ENCODE measurements at regions not wholly inside any gene's neighbourhood (a gene's known extent, or its start where the extent isn't known, plus 50 kb on each side); places are given as distances from the start of the nearest gene placed in this dataset.

DNA sequence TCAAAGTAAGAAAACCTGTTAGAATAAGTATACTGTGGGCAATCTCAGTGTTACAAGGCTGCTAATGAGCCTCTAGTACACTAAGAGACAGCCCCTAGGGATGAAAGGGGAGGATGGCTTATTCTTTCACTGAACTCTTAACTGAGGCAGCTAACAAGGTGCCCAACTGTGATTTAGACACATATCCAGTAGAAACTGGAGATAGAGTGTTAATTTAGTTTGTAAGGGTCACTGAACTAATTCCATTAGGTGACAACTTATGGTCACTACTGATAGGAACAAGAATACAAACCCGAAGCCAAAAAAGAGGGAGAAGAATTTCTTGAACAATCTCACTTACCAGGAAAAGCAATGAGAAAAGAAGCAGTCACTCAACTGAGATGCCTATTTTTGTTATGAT lies 1010.6 kb downstream of the PCDH9 start:
- Histone ChIP-seq H2BK15ac (ENCODE audit: low read depth, low read length) (no peak overlapping the region), H2AFZ (replicated peaks; ENCODE audit: low read length, poor library complexity) (no peak overlapping the region), H4K91ac (ENCODE audit: insufficient read depth, low read depth, low read length) (no peak overlapping the region), H4K8ac (ENCODE audit: low read depth in 2 of 2, low read length in 2 of 2) (no peak overlapping the region), H3K9me1 (ENCODE audit: insufficient read depth, low read length) (no peaks in the 10 kb centered on the region), H3K27me3 (ENCODE audit: control insufficient read depth, insufficient read depth, low read length) (no peaks in the 10 kb centered on the region), H2BK20ac (ENCODE audit: low read depth, low read length) (no peak overlapping the region), H3K4me3 (ENCODE audit: insufficient read depth, low read depth, low read length) (no peak overlapping the region), H3K4me2 (ENCODE audit: low read depth, low read length) (no peak overlapping the region), H3K14ac (replicated peaks; ENCODE audit: low read depth, low read length) (no peak overlapping the region), H2BK120ac (ENCODE audit: low read depth, low read length) (no peak overlapping the region), H3K4me1 (ENCODE audit: control insufficient read depth, insufficient read depth, low read length) (no peaks in the 10 kb centered on the region), H3K27ac (ENCODE audit: insufficient read depth, low read length) (no peak overlapping the region), H3K56ac (ENCODE audit: extremely low read depth, insufficient read depth, low read length) (no peak overlapping the region), H3K4ac (ENCODE audit: low read depth, low read length) (no peak overlapping the region), H3K23ac (ENCODE audit: low read depth, low read length) (no peak overlapping the region), H3K9ac (ENCODE audit: low read depth, low read length) (no peak overlapping the region), H3K79me1 (ENCODE audit: low read depth in 1 of 2, low read length in 2 of 2) (no peaks in the 10 kb centered on the region), H2AK9ac (replicated peaks; ENCODE audit: low read depth, low read length, poor library complexity) (no peak overlapping the region), H3K18ac (ENCODE audit: low read depth, low read length) (no peak overlapping the region), H2BK5ac (ENCODE audit: low read depth, low read length, poor library complexity, severe bottlenecking) (no peak overlapping the region), H3K36me3 (ENCODE audit: control insufficient read depth, insufficient read depth, low read length) (no peaks in the 10 kb centered on the region), H2AK5ac (ENCODE audit: low read depth, low read length) (no peak overlapping the region), H3K9me3 (ENCODE audit: control insufficient read depth, insufficient read depth, low read length) (no peaks in the 10 kb centered on the region), H4K5ac (ENCODE audit: low read depth, low read length) (no peak overlapping the region), H4K20me1 (ENCODE audit: insufficient read depth, low read length) (no peaks in the 10 kb centered on the region)
- no peak for TF ChIP-seq NFE2L2 (IDR thresholded peaks at IDR 0.05; ENCODE audit: low read depth, low read length)
- no peak for TF ChIP-seq POLR2A (IDR thresholded peaks at IDR 0.05; ENCODE audit: low read depth, low read length)
- TF ChIP-seq, protein P1, sequence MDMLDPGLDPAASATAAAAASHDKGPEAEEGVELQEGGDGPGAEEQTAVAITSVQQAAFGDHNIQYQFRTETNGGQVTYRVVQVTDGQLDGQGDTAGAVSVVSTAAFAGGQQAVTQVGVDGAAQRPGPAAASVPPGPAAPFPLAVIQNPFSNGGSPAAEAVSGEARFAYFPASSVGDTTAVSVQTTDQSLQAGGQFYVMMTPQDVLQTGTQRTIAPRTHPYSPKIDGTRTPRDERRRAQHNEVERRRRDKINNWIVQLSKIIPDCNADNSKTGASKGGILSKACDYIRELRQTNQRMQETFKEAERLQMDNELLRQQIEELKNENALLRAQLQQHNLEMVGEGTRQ (IDR thresholded peaks at IDR 0.05; ENCODE audit: low read depth, low read length), result no peak
- TF ChIP-seq, protein P2, sequence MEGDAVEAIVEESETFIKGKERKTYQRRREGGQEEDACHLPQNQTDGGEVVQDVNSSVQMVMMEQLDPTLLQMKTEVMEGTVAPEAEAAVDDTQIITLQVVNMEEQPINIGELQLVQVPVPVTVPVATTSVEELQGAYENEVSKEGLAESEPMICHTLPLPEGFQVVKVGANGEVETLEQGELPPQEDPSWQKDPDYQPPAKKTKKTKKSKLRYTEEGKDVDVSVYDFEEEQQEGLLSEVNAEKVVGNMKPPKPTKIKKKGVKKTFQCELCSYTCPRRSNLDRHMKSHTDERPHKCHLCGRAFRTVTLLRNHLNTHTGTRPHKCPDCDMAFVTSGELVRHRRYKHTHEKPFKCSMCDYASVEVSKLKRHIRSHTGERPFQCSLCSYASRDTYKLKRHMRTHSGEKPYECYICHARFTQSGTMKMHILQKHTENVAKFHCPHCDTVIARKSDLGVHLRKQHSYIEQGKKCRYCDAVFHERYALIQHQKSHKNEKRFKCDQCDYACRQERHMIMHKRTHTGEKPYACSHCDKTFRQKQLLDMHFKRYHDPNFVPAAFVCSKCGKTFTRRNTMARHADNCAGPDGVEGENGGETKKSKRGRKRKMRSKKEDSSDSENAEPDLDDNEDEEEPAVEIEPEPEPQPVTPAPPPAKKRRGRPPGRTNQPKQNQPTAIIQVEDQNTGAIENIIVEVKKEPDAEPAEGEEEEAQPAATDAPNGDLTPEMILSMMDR (conservative IDR thresholded peaks at IDR 0.05; ENCODE audit: low read depth, low read length), result no peak
- no peak for TF ChIP-seq MAFK (IDR thresholded peaks at IDR 0.05; ENCODE audit: low read depth, low read length)
- no peak for TF ChIP-seq BHLHE40 (IDR thresholded peaks at IDR 0.05; ENCODE audit: low read depth, low read length)
- TF ChIP-seq RAD21 (IDR thresholded peaks at IDR 0.05; ENCODE audit: low read length), result no peak
- no peak for TF ChIP-seq RFX5 (IDR thresholded peaks at IDR 0.05; ENCODE audit: low read depth, low read length)
- TF ChIP-seq MAZ (IDR thresholded peaks at IDR 0.05; ENCODE audit: borderline replicate concordance, low read depth, low read length), result no peak
- TF ChIP-seq CHD1 (IDR thresholded peaks at IDR 0.05; ENCODE audit: low read depth, low read length), result no peak
- TF ChIP-seq CEBPB (IDR thresholded peaks at IDR 0.05; ENCODE audit: low read depth, low read length), result no peak
- TF ChIP-seq MXI1 (IDR thresholded peaks at IDR 0.05; ENCODE audit: borderline replicate concordance, low read depth, low read length), result no peak
- TF ChIP-seq, protein P3, sequence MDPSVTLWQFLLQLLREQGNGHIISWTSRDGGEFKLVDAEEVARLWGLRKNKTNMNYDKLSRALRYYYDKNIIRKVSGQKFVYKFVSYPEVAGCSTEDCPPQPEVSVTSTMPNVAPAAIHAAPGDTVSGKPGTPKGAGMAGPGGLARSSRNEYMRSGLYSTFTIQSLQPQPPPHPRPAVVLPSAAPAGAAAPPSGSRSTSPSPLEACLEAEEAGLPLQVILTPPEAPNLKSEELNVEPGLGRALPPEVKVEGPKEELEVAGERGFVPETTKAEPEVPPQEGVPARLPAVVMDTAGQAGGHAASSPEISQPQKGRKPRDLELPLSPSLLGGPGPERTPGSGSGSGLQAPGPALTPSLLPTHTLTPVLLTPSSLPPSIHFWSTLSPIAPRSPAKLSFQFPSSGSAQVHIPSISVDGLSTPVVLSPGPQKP (IDR thresholded peaks at IDR 0.05; ENCODE audit: borderline replicate concordance, low read depth, low read length), result no peak
- no peak for TF ChIP-seq SMC3 (IDR thresholded peaks at IDR 0.05; ENCODE audit: low read depth, low read length)
- no peak for TF ChIP-seq FOS (IDR thresholded peaks at IDR 0.05; ENCODE audit: low read depth, low read length)
- TF ChIP-seq RCOR1 (IDR thresholded peaks at IDR 0.05; ENCODE audit: insufficient replicate concordance, low read length), result no peak
- intact Hi-C loops (cut with micrococcal nuclease) (no loop called here), in situ Hi-C loops (cut with MboI; ENCODE audit: low sequenced_read_pairs) (no loop called here), dilution Hi-C loops (cut with HindIII; ENCODE audit: low sequenced_read_pairs, unreplicated experiment) (no loop called here)
- BruUV-seq (replicated peaks), result no TSS peak
- CTCF ChIA-PET, result no interaction called here
- WGBS, 2 experiments (ENCODE audit: extremely low coverage in 2 of 2, insufficient read length in 1 of 2), result no CpG with 5 or more reads among the region's 1 CpG
- POLR2A ChIA-PET (ENCODE audit: unreplicated experiment), result no interaction called here
- DNase-seq, result no peak
- no peak for ATAC-seq (ENCODE audit: low read depth)
